ENCODE measurements at regions not wholly inside any gene's neighbourhood (a gene's known extent, or its start where the extent isn't known, plus 50 kb on each side); places are given as distances from the start of the nearest gene placed in this dataset.
A peak's percentile ranks its signal among the peaks of the same experiment; 100 is the strongest.
"Not testable (repeated sequence)": the region's sequence is repeated elsewhere in the genome, so short reads cannot be mapped to it uniquely, and the experiment has no call there.

DNA sequence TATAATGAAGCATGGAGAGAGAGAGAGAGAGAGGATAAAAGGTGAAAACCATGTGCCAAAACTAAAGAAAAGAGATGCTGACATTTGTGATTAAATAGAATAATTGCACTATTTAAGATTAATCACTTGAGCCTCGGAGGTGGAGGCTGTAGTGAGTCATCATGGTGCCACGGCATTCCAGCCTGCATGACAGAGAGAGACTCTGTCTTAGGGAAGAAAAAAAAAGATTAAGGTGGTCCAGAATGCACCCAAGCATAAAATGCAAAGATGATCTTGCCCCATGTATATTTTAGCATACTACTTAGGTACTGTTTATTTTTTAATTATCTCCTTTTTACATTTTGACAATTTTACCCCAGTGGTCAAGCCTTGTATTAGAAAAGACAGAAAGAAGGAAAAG, 742.5 kb downstream of the SPATA31A1 start:
- intact Hi-C loops (cut with micrococcal nuclease); ATAC-seq (ENCODE audit: low read depth); H3K4me1 ChIP-seq (ENCODE audit: control insufficient read depth in 2 of 2, insufficient read depth in 2 of 2, low read length in 2 of 2); CTCF ChIA-PET; H3K79me2 ChIP-seq (ENCODE audit: control insufficient read depth, insufficient read depth, low read length); POLR2A ChIA-PET; H3K27ac ChIP-seq (ENCODE audit: low read length in 2 of 2); H3K4me3 Mint-ChIP-seq; H4K20me1 ChIP-seq (ENCODE audit: control insufficient read depth, insufficient read depth, low read length, poor library complexity, severe bottlenecking); H3K9me3 ChIP-seq (ENCODE audit: control extremely low read depth in 1 of 3, control insufficient read depth in 2 of 3, insufficient read depth in 1 of 3, low read length in 2 of 3); H3K27me3 Mint-ChIP-seq; H3K27me3 ChIP-seq (replicated peaks in 1 of 4; ENCODE audit: control extremely low read depth in 1 of 4, control insufficient read depth in 3 of 4, insufficient read depth in 4 of 4, low read length in 3 of 4); DNase-seq; H3K9me3 Mint-ChIP-seq (ENCODE audit: insufficient read depth); H3K4me3 ChIP-seq (ENCODE audit: control extremely low read depth in 1 of 5, extremely low read depth in 1 of 5, insufficient read depth in 1 of 5, low read depth in 2 of 5, low read length in 4 of 5); H3K27ac Mint-ChIP-seq; H3K4me2 ChIP-seq (replicated peaks; ENCODE audit: low read depth, low read length, poor library complexity, severe bottlenecking); H3K9ac ChIP-seq (ENCODE audit: low read length); H3K4me1 Mint-ChIP-seq; H2AFZ ChIP-seq (ENCODE audit: insufficient read depth, low read depth, low read length, poor library complexity, severe bottlenecking); H3K36me3 ChIP-seq (replicated peaks in 1 of 2; ENCODE audit: control extremely low read depth in 1 of 2, control insufficient read depth in 1 of 2, extremely low read depth in 1 of 2, insufficient read depth in 2 of 2, low read length in 1 of 2): not testable (repeated sequence)
- no CpG with 5 or more reads among the region's 2 CpGs for WGBS (ENCODE audit: insufficient coverage)

DNA sequence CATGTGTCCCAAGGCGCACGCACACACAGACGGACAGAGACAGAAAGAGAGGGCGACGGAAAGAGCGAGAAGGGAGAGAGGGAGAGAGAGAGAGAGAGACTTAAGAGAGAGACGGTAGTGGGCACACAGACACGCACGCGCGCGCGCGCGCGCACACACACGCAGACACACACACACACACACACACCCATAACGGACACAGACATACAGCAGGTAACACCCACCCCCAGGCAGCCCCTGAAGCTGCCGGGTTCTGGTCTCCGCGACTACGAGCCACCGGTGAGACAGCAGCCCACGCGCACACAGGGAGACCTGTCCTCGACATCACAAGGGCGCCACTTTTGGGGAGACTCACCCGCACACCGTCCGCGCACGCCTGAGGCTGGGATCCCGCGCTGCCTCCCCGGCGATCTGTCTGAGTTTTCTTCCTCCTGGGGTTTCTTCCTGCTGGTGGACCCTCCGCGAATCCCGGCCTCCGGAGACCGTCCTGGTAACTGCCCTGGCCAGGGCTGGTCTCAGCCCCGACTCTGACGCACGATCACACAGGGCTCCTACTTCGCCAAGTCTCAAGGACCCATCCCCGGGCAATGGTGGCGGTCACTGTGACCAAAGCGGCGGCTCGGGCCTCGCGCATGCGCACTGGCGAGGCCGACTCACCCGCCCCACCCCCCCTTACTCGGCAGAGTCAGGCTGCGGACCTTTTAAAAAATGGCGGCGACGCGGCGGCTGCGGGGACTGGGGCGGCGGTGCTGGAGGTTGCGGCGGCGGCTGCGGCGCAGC, 750.7 kb downstream of the SPATA31A1 start:
- H2AFZ ChIP-seq (ENCODE audit: insufficient read depth, low read depth, low read length, poor library complexity, severe bottlenecking); POLR2A ChIA-PET; H3K79me2 ChIP-seq (ENCODE audit: control insufficient read depth, insufficient read depth, low read length); H3K9me3 ChIP-seq (ENCODE audit: control extremely low read depth in 1 of 3, control insufficient read depth in 2 of 3, insufficient read depth in 1 of 3, low read length in 2 of 3); H3K27ac ChIP-seq (ENCODE audit: low read length in 2 of 2); H3K36me3 ChIP-seq (replicated peaks in 1 of 2; ENCODE audit: control extremely low read depth in 1 of 2, control insufficient read depth in 1 of 2, extremely low read depth in 1 of 2, insufficient read depth in 2 of 2, low read length in 1 of 2); intact Hi-C loops (cut with micrococcal nuclease); H3K4me2 ChIP-seq (replicated peaks; ENCODE audit: low read depth, low read length, poor library complexity, severe bottlenecking); H3K9ac ChIP-seq (ENCODE audit: low read length); H3K4me1 ChIP-seq (ENCODE audit: control insufficient read depth in 2 of 2, insufficient read depth in 2 of 2, low read length in 2 of 2); H3K9me3 Mint-ChIP-seq (ENCODE audit: insufficient read depth); H3K4me1 Mint-ChIP-seq; H3K27me3 Mint-ChIP-seq; H3K27me3 ChIP-seq (replicated peaks in 1 of 4; ENCODE audit: control extremely low read depth in 1 of 4, control insufficient read depth in 3 of 4, insufficient read depth in 4 of 4, low read length in 3 of 4); H4K20me1 ChIP-seq (ENCODE audit: control insufficient read depth, insufficient read depth, low read length, poor library complexity, severe bottlenecking); CTCF ChIA-PET: not testable (repeated sequence)
- peak overlapping the region in 1 of 5 experiments; percentile 23 for H3K4me3 ChIP-seq (ENCODE audit: control extremely low read depth in 1 of 5, extremely low read depth in 1 of 5, insufficient read depth in 1 of 5, low read depth in 2 of 5, low read length in 4 of 5)
- DNase-seq, result peak; percentile 36
- WGBS (ENCODE audit: insufficient coverage), result no CpG with 5 or more reads among the region's 71 CpGs
- Mint-ChIP-seq H3K27ac (peak overlapping the region; percentile 67), H3K4me3 (peak overlapping the region; percentile 85)
- ATAC-seq (ENCODE audit: low read depth), result peak; percentile 61

GRCh38 chr9:40106783-40107248, 751.3 kb downstream of the SPATA31A1 start:
- ATAC-seq (ENCODE audit: low read depth); H3K4me3 Mint-ChIP-seq: not testable (repeated sequence)

DNA sequence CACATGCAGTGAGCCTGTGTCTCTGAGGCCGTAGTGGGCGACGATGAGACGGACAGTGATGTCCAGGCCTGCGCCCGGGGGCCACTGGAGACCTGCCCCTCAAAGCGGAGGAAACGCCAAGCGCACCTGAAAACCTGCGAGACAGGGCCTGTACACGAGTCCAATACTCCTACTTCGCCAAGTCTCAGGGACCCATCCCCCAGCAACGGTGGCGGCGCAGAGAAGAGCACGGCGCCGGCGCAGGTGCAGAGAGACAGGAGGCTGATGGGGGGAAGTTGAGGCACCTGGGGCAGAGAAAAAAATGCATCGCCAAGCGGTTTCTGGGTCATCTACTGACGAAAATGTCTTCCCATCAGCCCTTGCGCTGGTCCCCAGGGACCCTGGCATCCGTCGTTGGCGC, 751.8 kb downstream of the SPATA31A1 start:
- H3K27ac Mint-ChIP-seq; H3K36me3 ChIP-seq (replicated peaks in 1 of 2; ENCODE audit: control extremely low read depth in 1 of 2, control insufficient read depth in 1 of 2, extremely low read depth in 1 of 2, insufficient read depth in 2 of 2, low read length in 1 of 2); H3K27ac ChIP-seq (ENCODE audit: low read length in 2 of 2); H3K27me3 ChIP-seq (replicated peaks in 1 of 4; ENCODE audit: control extremely low read depth in 1 of 4, control insufficient read depth in 3 of 4, insufficient read depth in 4 of 4, low read length in 3 of 4); H2AFZ ChIP-seq (ENCODE audit: insufficient read depth, low read depth, low read length, poor library complexity, severe bottlenecking); H3K9me3 Mint-ChIP-seq (ENCODE audit: insufficient read depth); POLR2A ChIA-PET; intact Hi-C loops (cut with micrococcal nuclease); H3K4me3 ChIP-seq (ENCODE audit: control extremely low read depth in 1 of 5, extremely low read depth in 1 of 5, insufficient read depth in 1 of 5, low read depth in 2 of 5, low read length in 4 of 5); CTCF ChIA-PET; H3K4me1 ChIP-seq (ENCODE audit: control insufficient read depth in 2 of 2, insufficient read depth in 2 of 2, low read length in 2 of 2); H3K79me2 ChIP-seq (ENCODE audit: control insufficient read depth, insufficient read depth, low read length); H3K4me3 Mint-ChIP-seq; H4K20me1 ChIP-seq (ENCODE audit: control insufficient read depth, insufficient read depth, low read length, poor library complexity, severe bottlenecking); H3K4me1 Mint-ChIP-seq; DNase-seq; ATAC-seq (ENCODE audit: low read depth); H3K9ac ChIP-seq (ENCODE audit: low read length); H3K4me2 ChIP-seq (replicated peaks; ENCODE audit: low read depth, low read length, poor library complexity, severe bottlenecking); H3K9me3 ChIP-seq (ENCODE audit: control extremely low read depth in 1 of 3, control insufficient read depth in 2 of 3, insufficient read depth in 1 of 3, low read length in 2 of 3); H3K27me3 Mint-ChIP-seq: not testable (repeated sequence)
- no CpG with 5 or more reads among the region's 26 CpGs for WGBS (ENCODE audit: insufficient coverage)

More at GRCh38 chr9:40106783-40107248, 751.3 kb downstream of the SPATA31A1 start:
- H3K27me3 ChIP-seq (replicated peaks in 1 of 4; ENCODE audit: control extremely low read depth in 1 of 4, control insufficient read depth in 3 of 4, insufficient read depth in 4 of 4, low read length in 3 of 4); H3K4me1 Mint-ChIP-seq; DNase-seq; POLR2A ChIA-PET; H3K9me3 ChIP-seq (ENCODE audit: control extremely low read depth in 1 of 3, control insufficient read depth in 2 of 3, insufficient read depth in 1 of 3, low read length in 2 of 3); H3K4me1 ChIP-seq (ENCODE audit: control insufficient read depth in 2 of 2, insufficient read depth in 2 of 2, low read length in 2 of 2); H3K4me3 ChIP-seq (ENCODE audit: control extremely low read depth in 1 of 5, extremely low read depth in 1 of 5, insufficient read depth in 1 of 5, low read depth in 2 of 5, low read length in 4 of 5); H3K4me2 ChIP-seq (replicated peaks; ENCODE audit: low read depth, low read length, poor library complexity, severe bottlenecking); H3K27ac Mint-ChIP-seq; H2AFZ ChIP-seq (ENCODE audit: insufficient read depth, low read depth, low read length, poor library complexity, severe bottlenecking); H3K27ac ChIP-seq (ENCODE audit: low read length in 2 of 2); intact Hi-C loops (cut with micrococcal nuclease); CTCF ChIA-PET; H3K79me2 ChIP-seq (ENCODE audit: control insufficient read depth, insufficient read depth, low read length); H3K36me3 ChIP-seq (replicated peaks in 1 of 2; ENCODE audit: control extremely low read depth in 1 of 2, control insufficient read depth in 1 of 2, extremely low read depth in 1 of 2, insufficient read depth in 2 of 2, low read length in 1 of 2); H4K20me1 ChIP-seq (ENCODE audit: control insufficient read depth, insufficient read depth, low read length, poor library complexity, severe bottlenecking); H3K27me3 Mint-ChIP-seq; H3K9ac ChIP-seq (ENCODE audit: low read length); H3K9me3 Mint-ChIP-seq (ENCODE audit: insufficient read depth): not testable (repeated sequence)
- WGBS (ENCODE audit: insufficient coverage), result no CpG with 5 or more reads among the region's 33 CpGs

All from B cell (primary cell).